SK-N-SH (cell line): ENCODE measurements at regions not wholly inside any gene's neighbourhood (a gene's known extent, or its start where the extent isn't known, plus 50 kb on each side); places are given as distances from the start of the nearest gene placed in this dataset.

Experiments
- CTCF ChIA-PET: fragments of 300-600, 350-600 bp; formaldehyde crosslinking; extraction: SDS; loops from one replicate; lab custom pipeline; 2021; lab: Yijun Ruan, JAX
- POLR2A ChIA-PET: fragments of 350-600 bp; sonication (Branson Sonifier 250); formaldehyde crosslinking; extraction: SDS; loops from one replicate; lab custom pipeline; 2020; ENCODE audit warnings: antibody characterized with exemption, inconsistent platforms; lab: Yijun Ruan, JAX
- DNase-seq: peaks from one replicate; pipeline ENCODE4 v3.0.0; 2012
- H2AFZ ChIP-seq: fragments of 200-600 bp; sonication (generic); 2 replicates; pipeline ENCODE4 v1.8.1; 2016; ENCODE audit warnings: antibody characterized with exemption, mild to moderate bottlenecking, low read depth
- H3F3A ChIP-seq: fragments of 200-600 bp; sonication (generic); replicated peaks from 2 replicates; pipeline ENCODE3; 2016; ENCODE audit warnings: antibody characterized with exemption, mild to moderate bottlenecking; ENCODE audit not compliant: insufficient read depth
- H3K27ac ChIP-seq, 2 experiments: fragments of 200-500 bp in 1 of 2; fragments of 200-600 bp in 1 of 2; sonication (Bioruptor generic) in 1 of 2; sonication (generic), shearing (Covaris generic) in 1 of 2; 2 replicates each; pipeline versions ENCODE4 v1.5.1 to v1.6.1; 2014 to 2016; ENCODE audit warnings: low read depth in 2 of 2, inconsistent platforms in 1 of 2, low read length in 1 of 2, mild to moderate bottlenecking in 1 of 2, mixed read lengths in 1 of 2
- H3K27me3 ChIP-seq: fragments of 200-600 bp; sonication (generic), shearing (Covaris generic); 2 replicates; pipeline ENCODE4 v1.6.1; 2016; ENCODE audit warnings: mixed run types; ENCODE audit not compliant: insufficient read depth
- H3K36me3 ChIP-seq, 2 experiments: fragments of 200-500 bp in 1 of 2; fragments of 200-600 bp in 1 of 2; sonication (Bioruptor generic) in 1 of 2; sonication (generic) in 1 of 2; replicated peaks in 1 of 2; 2 replicates each; pipeline versions ENCODE3 to v1.5.1; 2014 to 2016; ENCODE audit warnings: low read length in 1 of 2, mild to moderate bottlenecking in 1 of 2; ENCODE audit not compliant: insufficient read depth in 2 of 2, control insufficient read depth in 1 of 2
- H3K4me1 ChIP-seq, 2 experiments: fragments of 200-500 bp in 1 of 2; fragments of 200-600 bp in 1 of 2; sonication (Bioruptor generic) in 1 of 2; sonication (generic), shearing (Covaris generic) in 1 of 2; 2 replicates each; pipeline versions ENCODE4 v1.5.1 to v1.6.1; 2014 to 2016; ENCODE audit warnings: low read depth in 1 of 2, low read length in 1 of 2, mixed run types in 1 of 2; ENCODE audit not compliant: insufficient read depth in 2 of 2, control insufficient read depth in 1 of 2
- H3K4me2 ChIP-seq: fragments of 200-600 bp; sonication (generic), shearing (Covaris generic); 2 replicates; pipeline ENCODE4 v1.6.1; 2017; ENCODE audit warnings: mixed run types
- H3K4me3 ChIP-seq, 2 experiments: fragments of 200-500 bp in 1 of 2; fragments of 200-600 bp in 1 of 2; sonication (Bioruptor generic) in 1 of 2; sonication (generic), shearing (Covaris generic) in 1 of 2; 2 replicates each; pipeline versions ENCODE4 v1.5.1 to v1.8.1; 2014 to 2016; ENCODE audit warnings: low read depth in 2 of 2, inconsistent platforms in 1 of 2, low read length in 1 of 2, mild to moderate bottlenecking in 1 of 2, mixed read lengths in 1 of 2, moderate library complexity in 1 of 2
- H3K79me2 ChIP-seq: fragments of 200-600 bp; sonication (generic); 2 replicates; pipeline ENCODE4 v1.8.1; 2017; ENCODE audit warnings: mild to moderate bottlenecking; ENCODE audit not compliant: insufficient read depth
- H3K9ac ChIP-seq: fragments of 200-600 bp; sonication (generic); 2 replicates; pipeline ENCODE4 v1.6.1; 2017; ENCODE audit warnings: mixed run types
- H3K9me2 ChIP-seq: fragments of 200-600 bp; sonication (generic); 2 replicates; pipeline ENCODE4 v1.6.1; 2017; ENCODE audit warnings: mixed run types
- H3K9me3 ChIP-seq: fragments of 200-600 bp; sonication (generic); 2 replicates; pipeline ENCODE4 v1.6.1; 2017; ENCODE audit warnings: mixed run types, mild to moderate bottlenecking, moderate library complexity
- H4K20me1 ChIP-seq: fragments of 200-600 bp; sonication (generic); 2 replicates; pipeline ENCODE4 v1.6.1; 2017; ENCODE audit warnings: mild to moderate bottlenecking, mixed run types; ENCODE audit not compliant: insufficient read depth
- CHD2 ChIP-seq: fragments of 150-350 bp; IDR thresholded peaks from 2 replicates; pipeline ENCODE4 v1.6.1; 2018; ENCODE audit warnings: low read length; ENCODE audit not compliant: partially characterized antibody
- EP300 ChIP-seq, 2 experiments: IDR thresholded peaks; 2 replicates each; pipeline versions ENCODE4 v1.4.0 to v1.6.1; 2012; ENCODE audit warnings: borderline replicate concordance in 1 of 2, low read depth in 1 of 2, low read length in 1 of 2
- FOSL2 ChIP-seq: IDR thresholded peaks from 2 replicates; pipeline ENCODE4 v1.4.0; 2012; ENCODE audit warnings: low read depth, mild to moderate bottlenecking, moderate library complexity, borderline replicate concordance
- FOXJ3 ChIP-seq: sonication (generic); formaldehyde crosslinking; IDR thresholded peaks from 2 replicates; pipeline ENCODE4 v1.5.1; 2020; ENCODE audit warnings: mild to moderate bottlenecking, missing genetic modification reagents
- GATA2 ChIP-seq: sonication (generic); formaldehyde crosslinking; IDR thresholded peaks from 2 replicates; pipeline ENCODE4 v1.5.0; 2020; ENCODE audit warnings: mild to moderate bottlenecking, missing genetic modification reagents
- JUND ChIP-seq: IDR thresholded peaks from 2 replicates; pipeline ENCODE4 v1.4.0; 2012
- PBX3 ChIP-seq: IDR thresholded peaks from 2 replicates; pipeline ENCODE4; 2012
- POLR2AphosphoS5 ChIP-seq: IDR thresholded peaks from 2 replicates; pipeline ENCODE4 v1.6.1; 2012; ENCODE audit warnings: low read depth, low read length
- RAD21 ChIP-seq: IDR thresholded peaks from 2 replicates; pipeline ENCODE4 v1.6.1; 2012; ENCODE audit warnings: mild to moderate bottlenecking, low read length
- RCOR1 ChIP-seq: fragments of 150-350 bp; IDR thresholded peaks from 2 replicates; pipeline ENCODE4 v1.6.1; 2017; ENCODE audit warnings: antibody characterized with exemption, low read length
- REST ChIP-seq: IDR thresholded peaks from 2 replicates; pipeline ENCODE4 v1.6.1; 2012; ENCODE audit warnings: mild to moderate bottlenecking, low read depth, low read length, moderate library complexity
- RFX5 ChIP-seq: IDR thresholded peaks from 2 replicates; pipeline ENCODE4 v1.6.1; 2012; ENCODE audit warnings: mild to moderate bottlenecking, improper control_type of control experiment, low read length
- RXRA ChIP-seq: IDR thresholded peaks from 2 replicates; pipeline ENCODE4 v1.4.0; 2012; ENCODE audit warnings: low read depth, mild to moderate bottlenecking, borderline replicate concordance
- TAF1 ChIP-seq: IDR thresholded peaks from 2 replicates; pipeline ENCODE4 v1.6.1; 2012; ENCODE audit warnings: low read depth, mild to moderate bottlenecking, low read length, moderate library complexity, borderline replicate concordance
- TCF12 ChIP-seq: IDR thresholded peaks from 2 replicates; pipeline ENCODE4 v1.4.0; 2012
- TEAD4 ChIP-seq: IDR thresholded peaks from 2 replicates; pipeline ENCODE4 v1.4.0; 2012; ENCODE audit warnings: mild to moderate bottlenecking, borderline replicate concordance; ENCODE audit not compliant: insufficient read depth
- WGBS: methylation state at CpG from one replicate; pipeline ENCODE4 v1.1.6; 2017; ENCODE audit warnings: low lambda C conversion rate; 5-methylcytosine and 5-hydroxymethylcytosine counted together
- TF ChIP-seq, protein P1 (sequence below): IDR thresholded peaks from 2 replicates; pipeline ENCODE4 v1.4.0; 2012; ENCODE audit warnings: low read depth, borderline replicate concordance

DNA sequence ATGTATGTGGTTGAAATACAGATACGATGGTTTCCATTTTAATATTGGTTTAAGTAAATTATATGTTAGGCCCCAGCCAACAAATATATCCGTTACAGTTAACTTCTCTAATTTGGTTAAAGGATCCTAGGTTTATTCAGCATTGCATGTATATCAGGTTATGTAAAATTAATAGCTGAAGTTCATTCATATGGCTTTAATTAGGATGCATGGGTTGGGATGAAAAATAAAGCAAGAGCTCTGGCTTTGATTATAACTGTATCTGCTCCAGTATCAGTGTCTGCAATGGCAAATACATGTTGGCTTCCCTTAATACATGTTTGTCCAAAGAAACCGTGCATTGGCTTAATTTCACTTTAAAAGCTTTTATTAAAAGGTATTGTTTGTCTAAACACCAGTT lies 435.7 kb upstream of the SETBP1 start:
- CTCF ChIA-PET, result interaction anchor here (1.1 to 1.8 kb wide), 2 partner anchors 82 to 624 kb away, joined by 3 to 6 read pairs; no protein-coding TSS in a partner anchor
- H3K4me3 ChIP-seq, result no peak overlapping the region
- POLR2A ChIA-PET, result no interaction called here
- no peaks in the 10 kb centered on the region for H3K27me3 ChIP-seq
- H3K9ac ChIP-seq, result no peak overlapping the region
- no peaks in the 10 kb centered on the region for H3K36me3 ChIP-seq
- TF ChIP-seq EP300 (IDR thresholded peaks at IDR 0.05; ENCODE audit: borderline replicate concordance in 1 of 2, low read depth in 1 of 2, low read length in 1 of 2) (peak in 1 of 2 experiments; percentile 87; a peak in 2 of 4 replicates), GATA2 (peak; percentile 84), RAD21 (peak; percentile 11; the same call in 1 of the 2 replicates), TAF1 (no peak), CHD2 (peak; percentile 68), TCF12 (peak; percentile 89), FOXJ3 (CRISPR knock-in tag) (0 out of 2 replicates have a peak, but pooled peaks have one; percentile 37), RXRA (no peak), RFX5 (no peak), PBX3 (no peak), POLR2AphosphoS5 (peak; percentile 89), RCOR1 (peak; percentile 94), TEAD4 (peak; percentile 62; the same call in 1 of the 2 replicates), FOSL2 (no peak)
- TF ChIP-seq, protein P1, sequence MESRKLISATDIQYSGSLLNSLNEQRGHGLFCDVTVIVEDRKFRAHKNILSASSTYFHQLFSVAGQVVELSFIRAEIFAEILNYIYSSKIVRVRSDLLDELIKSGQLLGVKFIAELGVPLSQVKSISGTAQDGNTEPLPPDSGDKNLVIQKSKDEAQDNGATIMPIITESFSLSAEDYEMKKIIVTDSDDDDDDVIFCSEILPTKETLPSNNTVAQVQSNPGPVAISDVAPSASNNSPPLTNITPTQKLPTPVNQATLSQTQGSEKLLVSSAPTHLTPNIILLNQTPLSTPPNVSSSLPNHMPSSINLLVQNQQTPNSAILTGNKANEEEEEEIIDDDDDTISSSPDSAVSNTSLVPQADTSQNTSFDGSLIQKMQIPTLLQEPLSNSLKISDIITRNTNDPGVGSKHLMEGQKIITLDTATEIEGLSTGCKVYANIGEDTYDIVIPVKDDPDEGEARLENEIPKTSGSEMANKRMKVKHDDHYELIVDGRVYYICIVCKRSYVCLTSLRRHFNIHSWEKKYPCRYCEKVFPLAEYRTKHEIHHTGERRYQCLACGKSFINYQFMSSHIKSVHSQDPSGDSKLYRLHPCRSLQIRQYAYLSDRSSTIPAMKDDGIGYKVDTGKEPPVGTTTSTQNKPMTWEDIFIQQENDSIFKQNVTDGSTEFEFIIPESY, result no peak
- peak; percentile 45 for DNase-seq
- H3K9me3 ChIP-seq, result no peaks in the 10 kb centered on the region
- H3K27ac ChIP-seq, result no peak overlapping the region; a peak in 1 of 4 replicates
- H3K79me2 ChIP-seq, result no peaks in the 10 kb centered on the region
- H3K9me2 ChIP-seq, result no peaks in the 10 kb centered on the region
- WGBS, result 5% methylated on average over 3 of the region's 3 CpGs
- H2AFZ ChIP-seq, result no peak overlapping the region
- no peaks in the 10 kb centered on the region for H4K20me1 ChIP-seq
- H3F3A ChIP-seq, result no peaks in the 10 kb centered on the region
- peaks cover 0 to 6% of the 10 kb centered on the region in 2 experiments; a peak in 1 of 4 replicates for H3K4me1 ChIP-seq
- H3K4me2 ChIP-seq, result no peak overlapping the region

- H2AFZ ChIP-seq, result no peak overlapping the region
- H3K4me2 ChIP-seq, result no peak overlapping the region
- H3F3A ChIP-seq, result no peaks in the 10 kb centered on the region
- H3K79me2 ChIP-seq, result no peaks in the 10 kb centered on the region
- ChIA-PET POLR2A (interaction anchor here (1.1 kb wide), 1 partner anchor 10 kb away, joined by 3 read pairs; no protein-coding TSS in a partner anchor), CTCF (interaction anchor here (1.0 to 2.2 kb wide), 2 partner anchors 10 to 74 kb away, joined by 3 to 7 read pairs; no protein-coding TSS in a partner anchor)
- H3K4me3 ChIP-seq, result no peak overlapping the region
- no peak for DNase-seq
- no peaks in the 10 kb centered on the region for H4K20me1 ChIP-seq
- TF ChIP-seq GATA2, result no peak
- TF ChIP-seq JUND, result no peak
- peak; percentile 95 for TF ChIP-seq REST
- no peaks in the 10 kb centered on the region for H3K9me3 ChIP-seq
- no peaks in the 10 kb centered on the region for H3K27me3 ChIP-seq
- WGBS, result 73% methylated on average over 2 of the region's 2 CpGs
- H3K36me3 ChIP-seq, result no peaks in the 10 kb centered on the region
- peaks cover 0 to 6% of the 10 kb centered on the region in 2 experiments; a peak in 1 of 4 replicates for H3K4me1 ChIP-seq
- H3K27ac ChIP-seq, result no peak overlapping the region
- H3K9ac ChIP-seq, result no peak overlapping the region
- no peaks in the 10 kb centered on the region for H3K9me2 ChIP-seq
These were observed 434.7 kb upstream of the SETBP1 start for GRCh38 chr18:44246001-44246400.
